ENCODE measurements at regions not wholly inside any gene's neighbourhood (a gene's known extent, or its start where the extent isn't known, plus 50 kb on each side); places are given as distances from the start of the nearest gene placed in this dataset.

- no peaks in the 10 kb centered on the region for H3K9me2 ChIP-seq (replicated peaks; ENCODE audit: insufficient read depth, low read length)
Measured at GRCh38 chrX:39873117-39873516, 224.6 kb downstream of the BCOR start.

GRCh38 chrX:39874202-39874816 is 223.4 kb downstream of the BCOR start:
- Histone ChIP-seq H3K9ac (ENCODE audit: low read length) (no peak overlapping the region), H4K20me1 (ENCODE audit: low read depth, low read length) (no peaks in the 10 kb centered on the region), H3K4me3 (ENCODE audit: insufficient read depth, low read length, poor library complexity, severe bottlenecking) (no peak overlapping the region), H3K27ac (ENCODE audit: low read depth, low read length) (no peak overlapping the region), H3K9me2 (replicated peaks; ENCODE audit: insufficient read depth, low read length) (no peaks in the 10 kb centered on the region), H3K79me2 (ENCODE audit: insufficient read depth, low read length) (no peaks in the 10 kb centered on the region), H3F3A (ENCODE audit: insufficient read depth) (no peaks in the 10 kb centered on the region), H3K4me2 (ENCODE audit: low read depth, low read length, poor library complexity, severe bottlenecking) (no peak overlapping the region), H3K36me3 (ENCODE audit: low read length) (no peaks in the 10 kb centered on the region), H2AFZ (ENCODE audit: low read depth, low read length, severe bottlenecking) (no peak overlapping the region), H3K9me3 (ENCODE audit: insufficient read depth, low read length) (no peaks in the 10 kb centered on the region), H3K27me3 (ENCODE audit: low read length) (no peaks in the 10 kb centered on the region)
- no peak for TF ChIP-seq CTCF (IDR thresholded peaks at IDR 0.05; ENCODE audit: insufficient read depth, low read length, poor library complexity, severe bottlenecking)
- TF ChIP-seq EZH2phosphoT487 (conservative IDR thresholded peaks at IDR 0.05; ENCODE audit: low read length), result no peak

More at GRCh38 chrX:39873117-39873516, 224.6 kb downstream of the BCOR start:
- Histone ChIP-seq H3K4me2 (ENCODE audit: low read depth, low read length, poor library complexity, severe bottlenecking) (no peak overlapping the region), H3K9me3 (ENCODE audit: insufficient read depth, low read length) (no peaks in the 10 kb centered on the region), H3K9ac (ENCODE audit: low read length) (no peak overlapping the region), H3K36me3 (ENCODE audit: low read length) (no peaks in the 10 kb centered on the region), H3K4me3 (ENCODE audit: insufficient read depth, low read length, poor library complexity, severe bottlenecking) (no peak overlapping the region), H3K27me3 (ENCODE audit: low read length) (no peaks in the 10 kb centered on the region), H2AFZ (ENCODE audit: low read depth, low read length, severe bottlenecking) (no peak overlapping the region), H4K20me1 (ENCODE audit: low read depth, low read length) (no peaks in the 10 kb centered on the region), H3K79me2 (ENCODE audit: insufficient read depth, low read length) (no peaks in the 10 kb centered on the region), H3K27ac (ENCODE audit: low read depth, low read length) (no peak overlapping the region), H3F3A (ENCODE audit: insufficient read depth) (no peaks in the 10 kb centered on the region)
- no peak for TF ChIP-seq EZH2phosphoT487 (conservative IDR thresholded peaks at IDR 0.05; ENCODE audit: low read length)

DNA sequence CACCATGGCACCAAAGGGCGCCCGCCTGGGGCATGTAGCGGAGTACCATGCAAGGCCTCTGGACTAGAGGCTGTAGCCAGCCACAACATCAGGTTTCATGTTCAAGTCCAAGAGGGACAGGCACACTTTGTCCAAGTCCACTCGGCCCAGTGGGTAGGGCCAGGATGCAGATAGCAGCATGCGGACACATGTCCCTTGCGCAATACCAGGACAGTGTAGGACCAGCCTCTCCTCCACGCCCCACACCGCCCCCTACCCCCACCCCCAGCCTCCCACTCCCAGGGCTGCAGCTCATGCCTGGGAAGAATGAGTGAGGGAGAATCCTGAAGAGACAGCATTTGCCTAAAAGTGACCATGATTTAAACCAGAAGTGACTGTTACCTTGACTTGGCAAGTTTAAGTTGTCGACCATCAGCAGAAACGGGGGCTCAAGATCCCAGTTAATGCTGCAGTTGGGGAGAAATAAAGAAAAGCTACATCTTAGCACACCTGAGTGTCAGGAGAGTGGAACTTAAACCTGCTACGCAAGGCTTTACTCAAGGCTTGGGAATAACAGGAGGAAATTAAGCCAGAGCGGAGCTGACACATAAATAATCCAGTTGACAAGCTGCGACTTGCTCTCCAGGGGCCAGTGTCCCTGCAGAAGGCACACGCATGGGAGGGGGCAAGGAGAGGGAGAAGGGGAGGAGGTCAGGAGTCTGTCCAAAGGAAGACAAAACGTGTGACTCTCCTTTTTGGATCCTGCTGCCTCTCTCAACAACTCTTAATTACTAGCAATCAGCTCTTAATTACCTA is 221.7 kb downstream of the BCOR start:
- no peaks in the 10 kb centered on the region for H3K9me3 ChIP-seq (ENCODE audit: insufficient read depth, low read length)
- H4K20me1 ChIP-seq (ENCODE audit: low read depth, low read length), result no peaks in the 10 kb centered on the region
- no peak overlapping the region for H3K9ac ChIP-seq (ENCODE audit: low read length)
- no peak overlapping the region for H2AFZ ChIP-seq (ENCODE audit: low read depth, low read length, severe bottlenecking)
- H3K4me2 ChIP-seq (ENCODE audit: low read depth, low read length, poor library complexity, severe bottlenecking), result no peak overlapping the region
- TF ChIP-seq EZH2phosphoT487 (conservative IDR thresholded peaks at IDR 0.05; ENCODE audit: low read length) (no peak), CTCF (IDR thresholded peaks at IDR 0.05; ENCODE audit: insufficient read depth, low read length, poor library complexity, severe bottlenecking) (no peak)
- no peak overlapping the region for H3K4me3 ChIP-seq (ENCODE audit: insufficient read depth, low read length, poor library complexity, severe bottlenecking)
- no peak overlapping the region for H3K27ac ChIP-seq (ENCODE audit: low read depth, low read length)
- no peaks in the 10 kb centered on the region for H3K27me3 ChIP-seq (ENCODE audit: low read length)
- no peaks in the 10 kb centered on the region for H3K36me3 ChIP-seq (ENCODE audit: low read length)
- no peaks in the 10 kb centered on the region for H3K9me2 ChIP-seq (replicated peaks; ENCODE audit: insufficient read depth, low read length)
- no peaks in the 10 kb centered on the region for H3K79me2 ChIP-seq (ENCODE audit: insufficient read depth, low read length)
- H3F3A ChIP-seq (ENCODE audit: insufficient read depth), result no peaks in the 10 kb centered on the region

GRCh38 chrX:39877905-39878304 is 219.9 kb downstream of the BCOR start:
- TF ChIP-seq EZH2phosphoT487 (conservative IDR thresholded peaks at IDR 0.05; ENCODE audit: low read length) (no peak), CTCF (IDR thresholded peaks at IDR 0.05; ENCODE audit: insufficient read depth, low read length, poor library complexity, severe bottlenecking) (no peak)
- Histone ChIP-seq H4K20me1 (ENCODE audit: low read depth, low read length) (no peaks in the 10 kb centered on the region), H3K4me3 (ENCODE audit: insufficient read depth, low read length, poor library complexity, severe bottlenecking) (no peak overlapping the region), H3K9ac (ENCODE audit: low read length) (no peak overlapping the region), H3K27me3 (ENCODE audit: low read length) (no peaks in the 10 kb centered on the region), H3K27ac (ENCODE audit: low read depth, low read length) (no peak overlapping the region), H3K79me2 (ENCODE audit: insufficient read depth, low read length) (no peaks in the 10 kb centered on the region), H3K9me3 (ENCODE audit: insufficient read depth, low read length) (no peaks in the 10 kb centered on the region), H3K4me2 (ENCODE audit: low read depth, low read length, poor library complexity, severe bottlenecking) (no peak overlapping the region), H3K36me3 (ENCODE audit: low read length) (no peaks in the 10 kb centered on the region), H3K9me2 (replicated peaks; ENCODE audit: insufficient read depth, low read length) (no peaks in the 10 kb centered on the region), H2AFZ (ENCODE audit: low read depth, low read length, severe bottlenecking) (no peak overlapping the region), H3F3A (ENCODE audit: insufficient read depth) (no peaks in the 10 kb centered on the region)
